ENCODE measurements at regions not wholly inside any gene's neighbourhood (a gene's known extent, or its start where the extent isn't known, plus 50 kb on each side); places are given as distances from the start of the nearest gene placed in this dataset.

- DNase-seq, result no peak
- Mint-ChIP-seq H3K4me3 (no peak overlapping the region), H3K27me3 (ENCODE audit: insufficient read depth) (no peaks in the 10 kb centered on the region; the same call in none of the 2 replicates), H3K4me1 (ENCODE audit: low read depth) (no peaks in the 10 kb centered on the region), H3K9me3 (no peaks in the 10 kb centered on the region), H3K36me3 (ENCODE audit: low read depth) (no peaks in the 10 kb centered on the region), H3K27ac (no peak overlapping the region)
- no peak for TF ChIP-seq CTCF (IDR thresholded peaks at IDR 0.05)
Observed at GRCh38 chr12:90183201-90183600, 474.6 kb upstream of the ATP2B1 start.

GRCh38 chr12:90181216-90181615 lies 472.6 kb upstream of the ATP2B1 start:
- TF ChIP-seq CTCF (IDR thresholded peaks at IDR 0.05), result no peak
- Mint-ChIP-seq H3K27ac (no peak overlapping the region), H3K9me3 (no peaks in the 10 kb centered on the region), H3K4me1 (ENCODE audit: low read depth) (no peaks in the 10 kb centered on the region), H3K4me3 (no peak overlapping the region), H3K27me3 (ENCODE audit: insufficient read depth) (no peaks in the 10 kb centered on the region; the same call in none of the 2 replicates), H3K36me3 (ENCODE audit: low read depth) (no peaks in the 10 kb centered on the region)
- DNase-seq, result no peak

- TF ChIP-seq CTCF (IDR thresholded peaks at IDR 0.05), result no peak
- H3K4me1 Mint-ChIP-seq (ENCODE audit: low read depth), result no peaks in the 10 kb centered on the region
- H3K4me3 Mint-ChIP-seq, result no peak overlapping the region
- H3K27ac Mint-ChIP-seq, result no peak overlapping the region
- DNase-seq, result no peak
- H3K27me3 Mint-ChIP-seq (ENCODE audit: insufficient read depth), result peaks cover 3% of the 10 kb centered on the region
- H3K9me3 Mint-ChIP-seq, result no peaks in the 10 kb centered on the region
- H3K36me3 Mint-ChIP-seq (ENCODE audit: low read depth), result no peaks in the 10 kb centered on the region
Observed at GRCh38 chr12:90174956-90175355, 466.3 kb upstream of the ATP2B1 start.

- Mint-ChIP-seq H3K27me3 (ENCODE audit: insufficient read depth) (peaks cover 3% of the 10 kb centered on the region), H3K27ac (no peak overlapping the region), H3K36me3 (ENCODE audit: low read depth) (no peaks in the 10 kb centered on the region), H3K9me3 (no peaks in the 10 kb centered on the region), H3K4me1 (ENCODE audit: low read depth) (no peaks in the 10 kb centered on the region), H3K4me3 (no peak overlapping the region)
- no peak for DNase-seq
- TF ChIP-seq CTCF (IDR thresholded peaks at IDR 0.05), result no peak
Observed at GRCh38 chr12:90174198-90174510, 465.5 kb upstream of the ATP2B1 start.

- DNase-seq, result no peak
- Mint-ChIP-seq H3K36me3 (ENCODE audit: low read depth) (no peaks in the 10 kb centered on the region), H3K27ac (no peak overlapping the region), H3K4me1 (ENCODE audit: low read depth) (no peaks in the 10 kb centered on the region), H3K27me3 (ENCODE audit: insufficient read depth) (peaks cover 3% of the 10 kb centered on the region), H3K9me3 (no peaks in the 10 kb centered on the region), H3K4me3 (no peak overlapping the region)
- no peak for TF ChIP-seq CTCF (IDR thresholded peaks at IDR 0.05)
Observed at GRCh38 chr12:90173499-90174197, 465.0 kb upstream of the ATP2B1 start.

GRCh38 chr12:90172524-90172923 lies 463.9 kb upstream of the ATP2B1 start:
- TF ChIP-seq CTCF (IDR thresholded peaks at IDR 0.05), result no peak
- H3K36me3 Mint-ChIP-seq (ENCODE audit: low read depth), result no peaks in the 10 kb centered on the region
- H3K27ac Mint-ChIP-seq, result no peak overlapping the region

More at GRCh38 chr12:90172524-90172923, 463.9 kb upstream of the ATP2B1 start:
- Mint-ChIP-seq H3K9me3 (no peaks in the 10 kb centered on the region), H3K27me3 (ENCODE audit: insufficient read depth) (peaks cover 3% of the 10 kb centered on the region; the same call in 1 of the 2 replicates), H3K4me1 (ENCODE audit: low read depth) (no peaks in the 10 kb centered on the region), H3K4me3 (no peak overlapping the region)
- DNase-seq, result no peak
